OCI-LY1 (cell line): ENCODE measurements at regions not wholly inside any gene's neighbourhood (a gene's known extent, or its start where the extent isn't known, plus 50 kb on each side); places are given as distances from the start of the nearest gene placed in this dataset.

Experiments used
- EZH2 ChIP-seq: fragments of 200-600 bp; sonication (generic), shearing (Covaris generic); IDR thresholded peaks from 2 replicates; pipeline ENCODE4 v1.8.0; 2017; ENCODE audit warnings: borderline replicate concordance, mixed run types, mild to moderate bottlenecking, antibody characterized with exemption, low read length, moderate library complexity, mixed read lengths
- TF ChIP-seq, protein P1 (sequence below): fragments of 200-600 bp; sonication (generic), shearing (Covaris generic); IDR thresholded peaks from 2 replicates; pipeline ENCODE4 v1.5.1; 2017; ENCODE audit warnings: mild to moderate bottlenecking, antibody characterized with exemption, low read length, moderate library complexity, mixed read lengths

DNA sequence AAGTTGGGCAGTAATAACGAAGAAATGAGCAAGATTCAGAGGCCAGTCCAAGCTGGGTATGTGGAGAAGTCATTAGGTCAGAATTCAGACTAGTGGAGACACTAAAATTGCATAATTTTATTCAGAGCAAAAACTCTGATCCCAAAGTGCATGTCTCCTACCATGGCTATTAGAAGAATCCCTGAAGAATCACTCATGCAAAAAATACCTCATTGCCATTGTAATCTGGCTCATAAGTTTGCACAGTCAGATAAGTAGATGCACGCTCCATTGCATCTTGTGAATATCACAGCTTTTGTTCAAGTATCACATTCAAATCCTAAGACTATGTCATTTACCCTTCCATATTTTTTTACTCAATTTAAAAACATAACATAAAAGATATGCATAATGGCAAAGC is 692.2 kb upstream of the KLHL29 start:
- TF ChIP-seq, protein P1, sequence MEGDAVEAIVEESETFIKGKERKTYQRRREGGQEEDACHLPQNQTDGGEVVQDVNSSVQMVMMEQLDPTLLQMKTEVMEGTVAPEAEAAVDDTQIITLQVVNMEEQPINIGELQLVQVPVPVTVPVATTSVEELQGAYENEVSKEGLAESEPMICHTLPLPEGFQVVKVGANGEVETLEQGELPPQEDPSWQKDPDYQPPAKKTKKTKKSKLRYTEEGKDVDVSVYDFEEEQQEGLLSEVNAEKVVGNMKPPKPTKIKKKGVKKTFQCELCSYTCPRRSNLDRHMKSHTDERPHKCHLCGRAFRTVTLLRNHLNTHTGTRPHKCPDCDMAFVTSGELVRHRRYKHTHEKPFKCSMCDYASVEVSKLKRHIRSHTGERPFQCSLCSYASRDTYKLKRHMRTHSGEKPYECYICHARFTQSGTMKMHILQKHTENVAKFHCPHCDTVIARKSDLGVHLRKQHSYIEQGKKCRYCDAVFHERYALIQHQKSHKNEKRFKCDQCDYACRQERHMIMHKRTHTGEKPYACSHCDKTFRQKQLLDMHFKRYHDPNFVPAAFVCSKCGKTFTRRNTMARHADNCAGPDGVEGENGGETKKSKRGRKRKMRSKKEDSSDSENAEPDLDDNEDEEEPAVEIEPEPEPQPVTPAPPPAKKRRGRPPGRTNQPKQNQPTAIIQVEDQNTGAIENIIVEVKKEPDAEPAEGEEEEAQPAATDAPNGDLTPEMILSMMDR: no peak
- no peak for TF ChIP-seq EZH2
